Stimulated activated CD8-positive, alpha-beta memory T cell treated with anti-CD3 and anti-CD28 coated beads, Interleukin-4, amount 100 ng/mL, for 48 hours (primary cell): ENCODE measurements at regions not wholly inside any gene's neighbourhood (a gene's known extent, or its start where the extent isn't known, plus 50 kb on each side); places are given as distances from the start of the nearest gene placed in this dataset.

Experiments
- DNase-seq: peaks from one replicate; pipeline ENCODE4 v3.0.0-alpha.2; 2020

GRCh38 chr11:122309262-122309925 is 193.4 kb upstream of the BLID start:
- no peak for DNase-seq

- no peak for DNase-seq
Measured at GRCh38 chr11:122308226-122308625, 192.2 kb upstream of the BLID start.

- no peak for DNase-seq
Measured at GRCh38 chr11:122307476-122308035, 191.5 kb upstream of the BLID start.

- no peak for DNase-seq
Measured at GRCh38 chr11:122306831-122307391, 190.9 kb upstream of the BLID start.

GRCh38 chr11:122305426-122306320 is 189.7 kb upstream of the BLID start:
- DNase-seq = no peak

GRCh38 chr11:122304973-122305372 is 189.0 kb upstream of the BLID start:
- DNase-seq = no peak

- DNase-seq = no peak
Measured at GRCh38 chr11:122304306-122304705, 188.3 kb upstream of the BLID start.

- no peak for DNase-seq
Measured at GRCh38 chr11:122294041-122294440, 178.0 kb upstream of the BLID start.

GRCh38 chr11:122293296-122294023 is 177.4 kb upstream of the BLID start:
- DNase-seq = no peak

- DNase-seq = no peak
Measured at GRCh38 chr11:122287401-122287800, 171.4 kb upstream of the BLID start.

- DNase-seq = no peak
Measured at GRCh38 chr11:122285070-122285988, 169.3 kb upstream of the BLID start.

- DNase-seq = no peak
Measured at GRCh38 chr11:122280870-122281269, 164.9 kb upstream of the BLID start.

- no peak for DNase-seq
Measured at GRCh38 chr11:122279194-122279593, 163.2 kb upstream of the BLID start.

- no peak for DNase-seq
Measured at GRCh38 chr11:122277493-122277892, 161.5 kb upstream of the BLID start.

- DNase-seq = no peak
Measured at GRCh38 chr11:122276221-122276620, 160.2 kb upstream of the BLID start.

GRCh38 chr11:122275508-122275907 is 159.5 kb upstream of the BLID start:
- no peak for DNase-seq

GRCh38 chr11:122273476-122274191 is 157.6 kb upstream of the BLID start:
- no peak for DNase-seq

GRCh38 chr11:122271745-122272144 is 155.7 kb upstream of the BLID start:
- no peak for DNase-seq

- DNase-seq = no peak
Measured at GRCh38 chr11:122271137-122271536, 155.1 kb upstream of the BLID start.

GRCh38 chr11:122270535-122270934 is 154.5 kb upstream of the BLID start:
- no peak for DNase-seq

- no peak for DNase-seq
Measured at GRCh38 chr11:122269824-122270223, 153.8 kb upstream of the BLID start.
